Naive thymus-derived CD4-positive, alpha-beta T cell (primary cell): ENCODE measurements at regions not wholly inside any gene's neighbourhood (a gene's known extent, or its start where the extent isn't known, plus 50 kb on each side); places are given as distances from the start of the nearest gene placed in this dataset.

Source experiments
- ATAC-seq: fragments of 150-1000 bp; cut with Tn5 transposase; 2 replicates; pipeline ENCODE4 v1.10.0; 2021; ENCODE audit warnings: mild to moderate bottlenecking, moderate library complexity
- CTCF ChIA-PET: fragments of 350-600 bp; sonication (Branson Sonifier 250); formaldehyde crosslinking; loops from one replicate; lab custom pipeline; 2021; ENCODE audit warnings: antibody characterized with exemption; lab: Charles Lee
- POLR2A ChIA-PET: fragments of 350-600 bp; sonication (Branson Sonifier 250); formaldehyde crosslinking; loops from one replicate; lab custom pipeline; 2021; ENCODE audit warnings: antibody characterized with exemption, inconsistent platforms; lab: Charles Lee
- DNase-seq, 9 donors: peaks; one replicate each; pipeline versions ENCODE4 v3.0.0 to v3.0.0-alpha.2; 2020 to 2022; ENCODE audit warnings: mixed read lengths in 1 of 9
- H3K27ac ChIP-seq: one replicate; pipeline ENCODE4 v1.7.0; 2013; ENCODE audit warnings: mild to moderate bottlenecking, low read depth, low read length, moderate library complexity
- H3K27me3 ChIP-seq, 2 donors: one replicate each; pipeline ENCODE4 v1.7.0; 2013; ENCODE audit warnings: low read length in 2 of 2, mild to moderate bottlenecking in 2 of 2, moderate library complexity in 2 of 2; ENCODE audit not compliant: control insufficient read depth in 2 of 2, insufficient read depth in 2 of 2
- H3K36me3 ChIP-seq, 3 experiments: 1 replicate in 2 of 3; 2 replicates in 1 of 3; pipeline ENCODE4 v1.7.0; 2013; ENCODE audit warnings: low read length in 3 of 3, mild to moderate bottlenecking in 3 of 3, moderate library complexity in 1 of 3; ENCODE audit not compliant: insufficient read depth in 3 of 3, control insufficient read depth in 2 of 3
- H3K4me1 ChIP-seq, 2 donors: one replicate each; pipeline ENCODE4 v1.7.0; 2013; ENCODE audit warnings: low read length in 2 of 2, mild to moderate bottlenecking in 2 of 2, moderate library complexity in 1 of 2; ENCODE audit not compliant: control insufficient read depth in 2 of 2, insufficient read depth in 2 of 2
- H3K4me3 ChIP-seq: 2 replicates; pipeline ENCODE4 v1.7.0; 2013; ENCODE audit warnings: mild to moderate bottlenecking, low read length
- H3K9me3 ChIP-seq, 3 experiments: 1 replicate in 2 of 3; 2 replicates in 1 of 3; pipeline ENCODE4 v1.7.0; 2013; ENCODE audit warnings: low read length in 3 of 3; ENCODE audit not compliant: control insufficient read depth in 2 of 3
- H3K27ac Mint-ChIP-seq, 9 donors: one replicate each; pipeline ENCODE4 v1.8.0; 2020 to 2022; ENCODE audit warnings: mixed read lengths in 9 of 9, mild to moderate bottlenecking in 8 of 9, moderate library complexity in 5 of 9, inconsistent platforms in 2 of 9
- H3K27me3 Mint-ChIP-seq, 5 donors: one replicate each; pipeline ENCODE4 v1.8.0; 2021 to 2022; ENCODE audit warnings: mixed read lengths in 5 of 5, mild to moderate bottlenecking in 1 of 5
- H3K36me3 Mint-ChIP-seq, 5 donors: one replicate each; pipeline ENCODE4 v1.8.0; 2020 to 2022; ENCODE audit warnings: mixed read lengths in 5 of 5, mild to moderate bottlenecking in 3 of 5, inconsistent platforms in 1 of 5
- H3K4me1 Mint-ChIP-seq, 7 donors: one replicate each; pipeline ENCODE4 v1.8.0; 2020 to 2022; ENCODE audit warnings: mixed read lengths in 7 of 7, mild to moderate bottlenecking in 3 of 7, inconsistent platforms in 1 of 7
- H3K4me3 Mint-ChIP-seq, 10 donors: one replicate each; pipeline ENCODE4 v1.8.0; 2020 to 2022; ENCODE audit warnings: mild to moderate bottlenecking in 10 of 10, mixed read lengths in 10 of 10, moderate library complexity in 6 of 10, inconsistent platforms in 2 of 10
- H3K9me3 Mint-ChIP-seq, 11 donors: one replicate each; pipeline ENCODE4 v1.8.0; 2020 to 2022; ENCODE audit warnings: mixed read lengths in 11 of 11, mild to moderate bottlenecking in 4 of 11, inconsistent platforms in 1 of 11, moderate library complexity in 1 of 11
- intact Hi-C, 2 donors: fragments of 100-400 bp; cut with micrococcal nuclease; formaldehyde crosslinking; loops; one replicate each; pipeline ENCODE4 v1.15.1; 2023

DNA sequence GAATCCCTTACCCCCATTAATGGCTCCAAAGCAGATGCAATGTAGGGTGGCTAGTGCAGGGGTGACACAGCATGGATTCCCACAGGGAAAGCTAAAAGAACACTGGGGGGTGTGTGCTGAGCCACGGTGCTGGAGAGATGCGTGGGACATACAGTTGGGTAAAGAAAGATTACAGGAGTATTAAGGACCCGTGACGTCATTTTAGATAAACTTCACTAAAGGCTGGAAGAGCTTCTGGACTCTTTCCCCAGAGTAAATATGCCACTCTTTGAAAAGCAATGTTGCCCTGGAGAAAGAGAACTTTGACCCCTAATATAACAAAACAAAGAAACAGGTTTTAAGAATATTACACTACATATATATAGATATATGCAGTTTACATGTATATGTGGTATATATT is 481.5 kb upstream of the VSTM2A start:
- no peaks in the 10 kb centered on the region for H3K27me3 Mint-ChIP-seq
- Histone ChIP-seq H3K27ac (no peak overlapping the region), H3K4me1 (no peaks in the 10 kb centered on the region), H3K9me3 (no peaks in the 10 kb centered on the region), H3K36me3 (no peaks in the 10 kb centered on the region), H3K27me3 (no peaks in the 10 kb centered on the region), H3K4me3 (no peak overlapping the region)
- no peak overlapping the region for H3K4me3 Mint-ChIP-seq
- DNase-seq (no peak), ATAC-seq (no peak)
- H3K4me1 Mint-ChIP-seq = no peaks in the 10 kb centered on the region
- intact Hi-C loops = no loop called here
- CTCF ChIA-PET = no interaction called here
- H3K27ac Mint-ChIP-seq = no peak overlapping the region
- POLR2A ChIA-PET = no interaction called here
- H3K36me3 Mint-ChIP-seq = no peaks in the 10 kb centered on the region
- peaks cover 2 to 40% (median 13%) of the 10 kb centered on the region in 11 donors for H3K9me3 Mint-ChIP-seq

DNA sequence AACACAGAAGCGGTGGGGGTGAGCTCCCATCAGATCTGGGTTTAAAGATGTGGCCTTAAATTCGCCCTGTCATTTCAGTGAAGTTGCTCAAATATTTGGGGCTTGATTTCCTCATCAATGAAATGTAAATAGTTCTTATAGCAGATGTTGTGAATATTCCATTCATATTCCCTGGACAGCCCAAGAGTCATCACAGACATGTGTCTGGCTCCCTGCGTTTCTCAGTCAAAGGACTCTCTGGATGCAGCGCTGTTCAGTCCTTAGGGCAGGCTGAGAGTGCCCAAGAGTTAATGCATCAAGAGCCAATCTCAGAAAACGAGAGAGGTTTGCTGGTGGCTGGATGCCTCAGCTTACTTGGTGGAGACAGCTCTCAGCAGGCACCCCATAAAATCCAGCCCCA is 475.5 kb upstream of the VSTM2A start:
- no peaks in the 10 kb centered on the region for H3K27me3 Mint-ChIP-seq
- H3K9me3 Mint-ChIP-seq = peaks cover 0 to 21% (median 11%) of the 10 kb centered on the region in 11 donors
- H3K27me3 ChIP-seq = no peaks in the 10 kb centered on the region
- no peaks in the 10 kb centered on the region for H3K4me1 Mint-ChIP-seq
- peaks cover 0 to 3% (median 0%) of the 10 kb centered on the region in 3 experiments for H3K9me3 ChIP-seq
- ChIA-PET POLR2A (no interaction called here), CTCF (no interaction called here)
- H3K4me3 Mint-ChIP-seq = no peak overlapping the region
- no peaks in the 10 kb centered on the region for H3K4me1 ChIP-seq
- DNase-seq (no peak), ATAC-seq (no peak)
- H3K4me3 ChIP-seq = no peak overlapping the region
- H3K36me3 Mint-ChIP-seq = no peaks in the 10 kb centered on the region
- no peak overlapping the region for H3K27ac Mint-ChIP-seq
- intact Hi-C loops = no loop called here
- H3K36me3 ChIP-seq = no peaks in the 10 kb centered on the region
- H3K27ac ChIP-seq = no peak overlapping the region

DNA sequence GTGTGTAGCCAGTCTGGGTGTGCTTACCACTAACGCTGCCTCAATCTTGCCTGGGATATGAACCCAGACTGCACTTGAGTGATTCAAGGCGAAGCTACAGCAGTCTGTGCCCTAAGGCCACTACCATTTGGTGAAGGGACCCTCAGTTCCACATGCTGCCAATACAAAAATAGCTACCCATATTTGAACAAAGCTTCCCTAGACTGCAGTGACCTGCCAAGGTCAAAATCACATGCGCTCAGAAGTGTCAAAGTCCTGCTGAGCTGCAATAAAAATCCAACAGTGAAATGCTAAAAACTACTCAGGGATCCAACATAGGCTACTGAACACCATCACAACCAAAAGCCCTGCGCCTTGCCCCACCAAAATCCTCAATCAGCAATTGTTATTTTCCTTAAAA is 472.3 kb upstream of the VSTM2A start:
- ChIA-PET POLR2A (no interaction called here), CTCF (no interaction called here)
- Histone ChIP-seq H3K4me3 (no peak overlapping the region), H3K4me1 (no peaks in the 10 kb centered on the region), H3K9me3 (peaks cover 0 to 3% (median 0%) of the 10 kb centered on the region in 3 experiments), H3K27me3 (no peaks in the 10 kb centered on the region), H3K36me3 (no peaks in the 10 kb centered on the region), H3K27ac (no peak overlapping the region)
- Mint-ChIP-seq H3K27ac (no peak overlapping the region), H3K4me1 (no peaks in the 10 kb centered on the region), H3K27me3 (no peaks in the 10 kb centered on the region), H3K36me3 (no peaks in the 10 kb centered on the region), H3K9me3 (peaks cover 0 to 24% (median 11%) of the 10 kb centered on the region in 11 donors), H3K4me3 (no peak overlapping the region)
- DNase-seq = no peak
- ATAC-seq = no peak
- intact Hi-C loops = no loop called here

DNA sequence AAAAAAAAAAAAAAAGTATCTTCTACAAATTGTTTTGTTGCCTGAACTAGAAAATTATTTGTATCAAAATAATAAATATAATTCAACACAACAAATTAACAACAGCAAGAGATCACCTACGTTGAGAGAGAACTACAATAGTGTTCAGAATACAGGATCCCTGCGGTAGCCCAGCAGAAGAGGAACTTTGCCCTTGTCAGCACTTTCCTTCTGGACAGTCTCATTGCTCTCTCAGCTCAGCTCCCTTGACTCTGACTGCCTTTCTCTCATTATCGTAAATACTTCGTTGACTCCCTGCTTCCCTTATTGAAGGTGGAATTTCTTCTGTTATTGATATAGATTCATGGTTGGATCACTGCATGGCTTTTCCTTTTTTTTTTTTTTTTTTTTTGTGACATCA is 469.5 kb upstream of the VSTM2A start:
- H3K27me3 Mint-ChIP-seq = no peaks in the 10 kb centered on the region

DNA sequence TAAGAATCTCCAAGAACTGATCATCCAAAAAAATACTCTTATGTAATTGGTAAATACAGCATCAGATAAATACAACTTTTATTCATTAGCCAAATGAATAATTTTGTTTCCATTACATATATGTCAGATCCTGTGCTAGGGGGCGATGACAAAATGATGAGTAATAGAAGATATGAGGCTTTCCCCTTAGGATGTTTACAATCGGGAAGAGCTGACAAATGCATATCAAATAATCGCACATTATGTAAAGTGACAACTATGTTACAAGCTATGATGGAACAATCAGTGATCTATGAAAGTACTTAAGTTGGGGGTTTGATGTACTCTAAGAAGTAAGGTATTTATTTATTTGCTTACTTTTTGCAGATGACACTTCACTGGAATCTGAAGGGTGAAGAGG is 465.6 kb upstream of the VSTM2A start:
- ChIA-PET POLR2A (no interaction called here), CTCF (no interaction called here)
- no peaks in the 10 kb centered on the region for H3K9me3 ChIP-seq
- H3K36me3 ChIP-seq = no peaks in the 10 kb centered on the region
- peaks cover 3 to 36% (median 15%) of the 10 kb centered on the region in 11 donors for H3K9me3 Mint-ChIP-seq
- H3K36me3 Mint-ChIP-seq = peaks cover 0 to 4% (median 0%) of the 10 kb centered on the region in 5 donors
- no peaks in the 10 kb centered on the region for H3K27me3 Mint-ChIP-seq
- no peak for ATAC-seq
- no peak for DNase-seq
- H3K4me1 ChIP-seq = no peaks in the 10 kb centered on the region
- no peak overlapping the region for H3K27ac ChIP-seq
- no peaks in the 10 kb centered on the region for H3K4me1 Mint-ChIP-seq
- H3K4me3 ChIP-seq = no peak overlapping the region
- no peak overlapping the region for H3K4me3 Mint-ChIP-seq
- H3K27me3 ChIP-seq = no peaks in the 10 kb centered on the region
- intact Hi-C loops = no loop called here
- H3K27ac Mint-ChIP-seq = no peak overlapping the region

More for the DNA sequence above, 469.5 kb upstream of the VSTM2A start:
- ChIA-PET CTCF (no interaction called here), POLR2A (no interaction called here)
- no peaks in the 10 kb centered on the region for H3K4me1 ChIP-seq
- H3K9me3 ChIP-seq = peaks cover 0 to 3% (median 0%) of the 10 kb centered on the region in 3 experiments
- Mint-ChIP-seq H3K4me3 (no peak overlapping the region), H3K4me1 (no peaks in the 10 kb centered on the region), H3K27ac (no peak overlapping the region), H3K36me3 (peaks cover 0 to 4% (median 0%) of the 10 kb centered on the region in 5 donors), H3K9me3 (peaks cover 2 to 20% (median 8%) of the 10 kb centered on the region in 11 donors)
- H3K27me3 ChIP-seq = no peaks in the 10 kb centered on the region
- H3K4me3 ChIP-seq = no peak overlapping the region
- intact Hi-C loops = no loop called here
- no peak for DNase-seq
- H3K27ac ChIP-seq = no peak overlapping the region
- H3K36me3 ChIP-seq = no peaks in the 10 kb centered on the region
- no peak for ATAC-seq

DNA sequence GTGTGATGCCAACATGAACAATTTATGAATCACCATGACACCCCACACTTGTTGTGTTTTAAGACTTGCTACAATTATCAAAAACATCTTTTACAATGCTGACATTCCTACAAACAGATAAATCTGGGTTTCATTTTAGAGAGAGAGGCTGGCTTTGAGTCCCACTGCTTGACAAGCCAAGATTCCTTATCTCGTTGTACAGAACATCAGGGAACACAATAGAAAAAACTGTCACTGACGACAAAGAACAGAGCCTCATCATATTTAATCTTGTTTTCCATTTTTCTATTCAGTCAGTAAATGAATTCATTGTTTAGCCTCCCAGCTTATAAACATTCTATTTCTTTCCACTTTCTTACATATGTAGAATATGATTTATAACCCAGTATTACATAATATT is 461.6 kb upstream of the VSTM2A start:
- H3K27ac Mint-ChIP-seq = no peak overlapping the region
- Histone ChIP-seq H3K36me3 (no peaks in the 10 kb centered on the region), H3K27me3 (no peaks in the 10 kb centered on the region), H3K4me3 (no peak overlapping the region), H3K9me3 (peaks cover 0 to 5% (median 0%) of the 10 kb centered on the region in 3 experiments), H3K4me1 (no peaks in the 10 kb centered on the region), H3K27ac (no peak overlapping the region)
- H3K27me3 Mint-ChIP-seq = no peaks in the 10 kb centered on the region
- intact Hi-C loops = no loop called here
- no peaks in the 10 kb centered on the region for H3K4me1 Mint-ChIP-seq
- no peaks in the 10 kb centered on the region for H3K36me3 Mint-ChIP-seq
- ChIA-PET POLR2A (no interaction called here), CTCF (no interaction called here)
- peaks cover 4 to 26% (median 9%) of the 10 kb centered on the region in 11 donors for H3K9me3 Mint-ChIP-seq
- H3K4me3 Mint-ChIP-seq = no peak overlapping the region
- ATAC-seq (no peak), DNase-seq (no peak)

DNA sequence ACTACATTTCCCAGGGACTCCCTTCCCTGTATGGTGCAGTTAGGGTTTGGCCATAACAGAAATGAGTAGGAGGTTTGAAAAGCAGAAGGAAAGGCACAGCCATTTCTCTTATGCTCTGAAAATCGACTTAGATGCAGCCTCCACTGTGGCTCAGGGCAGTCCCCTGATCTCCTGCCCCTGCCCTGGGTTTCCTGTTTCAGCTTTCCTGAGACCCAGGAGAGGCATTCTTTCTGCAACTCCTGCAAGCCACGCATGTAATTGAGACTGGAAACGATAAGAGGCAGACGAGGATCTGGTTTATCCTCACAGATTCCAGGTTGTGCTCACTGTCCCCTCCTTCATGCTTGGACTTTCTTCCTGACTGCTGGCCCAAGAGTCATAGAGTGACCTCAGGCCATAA is 461.2 kb upstream of the VSTM2A start:
- Histone ChIP-seq H3K4me1 (no peaks in the 10 kb centered on the region), H3K9me3 (peaks cover 0 to 5% (median 0%) of the 10 kb centered on the region in 3 experiments), H3K4me3 (no peak overlapping the region), H3K27ac (no peak overlapping the region), H3K36me3 (no peaks in the 10 kb centered on the region), H3K27me3 (no peaks in the 10 kb centered on the region)
- no peak overlapping the region for H3K4me3 Mint-ChIP-seq
- ATAC-seq (no peak), DNase-seq (no peak)
- H3K27ac Mint-ChIP-seq = no peak overlapping the region
- H3K36me3 Mint-ChIP-seq = no peaks in the 10 kb centered on the region
- ChIA-PET CTCF (no interaction called here), POLR2A (no interaction called here)
- intact Hi-C loops = no loop called here
- H3K9me3 Mint-ChIP-seq = peaks cover 4 to 26% (median 9%) of the 10 kb centered on the region in 11 donors
- no peaks in the 10 kb centered on the region for H3K27me3 Mint-ChIP-seq
- no peaks in the 10 kb centered on the region for H3K4me1 Mint-ChIP-seq
